TTC549 (cell line): ENCODE measurements at regions not wholly inside any gene's neighbourhood (a gene's known extent, or its start where the extent isn't known, plus 50 kb on each side); places are given as distances from the start of the nearest gene placed in this dataset.

Source experiments
- FAIRE-seq: peaks from 2 replicates; lab custom pipeline; 2012; peaks lifted over from hg19 to GRCh38; lab: Jason Lieb, UNC

DNA sequence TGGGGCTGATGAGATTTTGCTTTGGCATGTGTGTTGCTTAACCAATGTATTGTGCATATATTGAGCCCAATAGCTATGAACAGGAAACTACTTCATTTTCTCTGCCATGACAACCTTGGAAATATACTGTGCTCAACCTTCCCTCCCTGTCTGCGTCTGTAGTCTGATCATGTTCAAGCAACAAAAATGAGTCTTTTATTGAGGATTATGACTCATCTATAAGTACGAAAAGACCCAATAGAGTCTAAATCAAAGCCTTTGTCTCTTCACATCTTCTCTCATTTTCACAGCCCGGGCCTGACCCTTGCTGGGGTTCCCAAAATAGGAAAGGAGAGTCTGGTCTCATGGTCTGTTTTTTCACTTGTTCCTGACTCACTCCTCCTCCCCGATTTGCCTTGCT, 158.2 kb downstream of the CAND1 start:
- FAIRE-seq = no peak

DNA sequence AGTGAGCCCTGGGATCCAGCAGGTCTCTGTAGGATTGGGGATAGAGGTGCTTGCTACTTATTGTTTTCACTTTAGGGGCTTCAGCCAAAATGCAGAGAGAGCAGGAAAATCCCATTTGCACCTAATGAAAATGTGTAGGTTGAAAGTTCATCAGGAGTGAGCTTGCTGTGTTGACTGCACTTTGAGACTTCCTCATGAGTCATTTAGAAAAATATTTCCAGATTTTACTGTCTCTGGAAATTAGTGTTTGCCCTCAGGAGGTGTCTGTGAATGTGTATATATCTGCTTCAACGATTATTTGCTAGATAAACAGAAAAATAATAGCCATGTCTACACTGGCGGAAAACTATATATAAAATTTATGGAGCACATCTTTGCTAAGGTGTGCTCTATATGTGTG, 159.3 kb downstream of the CAND1 start:
- FAIRE-seq = no peak

DNA sequence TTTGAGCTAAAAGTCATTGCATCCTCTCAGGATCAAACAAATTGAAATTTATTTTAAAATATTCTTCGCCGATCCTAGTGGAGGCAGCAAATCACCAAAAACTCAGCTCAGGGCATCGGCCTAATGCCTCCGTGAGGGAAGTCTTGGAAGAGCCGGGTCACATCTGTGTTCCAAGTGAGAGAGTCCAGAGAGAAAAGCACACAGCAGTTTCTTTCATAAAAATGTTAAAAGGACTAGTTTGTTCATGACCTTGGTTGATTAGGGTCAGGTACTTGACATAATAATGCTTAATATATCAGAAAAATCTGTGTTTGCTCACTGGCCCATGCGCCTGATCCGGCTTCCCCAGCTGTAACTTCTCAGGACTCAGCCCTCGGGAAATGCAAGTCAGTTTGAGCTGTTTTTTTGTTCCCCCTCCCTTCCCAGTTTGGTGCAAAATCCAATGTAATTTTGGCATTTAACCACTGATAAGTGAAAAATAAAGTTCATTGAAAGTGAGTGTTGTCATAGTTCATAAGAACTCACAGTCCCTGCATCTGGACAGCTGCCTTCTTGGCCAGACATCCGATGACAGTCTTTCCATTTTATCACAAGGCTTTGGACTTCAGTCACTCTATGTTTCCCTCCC, 161.7 kb downstream of the CAND1 start:
- FAIRE-seq = no peak

DNA sequence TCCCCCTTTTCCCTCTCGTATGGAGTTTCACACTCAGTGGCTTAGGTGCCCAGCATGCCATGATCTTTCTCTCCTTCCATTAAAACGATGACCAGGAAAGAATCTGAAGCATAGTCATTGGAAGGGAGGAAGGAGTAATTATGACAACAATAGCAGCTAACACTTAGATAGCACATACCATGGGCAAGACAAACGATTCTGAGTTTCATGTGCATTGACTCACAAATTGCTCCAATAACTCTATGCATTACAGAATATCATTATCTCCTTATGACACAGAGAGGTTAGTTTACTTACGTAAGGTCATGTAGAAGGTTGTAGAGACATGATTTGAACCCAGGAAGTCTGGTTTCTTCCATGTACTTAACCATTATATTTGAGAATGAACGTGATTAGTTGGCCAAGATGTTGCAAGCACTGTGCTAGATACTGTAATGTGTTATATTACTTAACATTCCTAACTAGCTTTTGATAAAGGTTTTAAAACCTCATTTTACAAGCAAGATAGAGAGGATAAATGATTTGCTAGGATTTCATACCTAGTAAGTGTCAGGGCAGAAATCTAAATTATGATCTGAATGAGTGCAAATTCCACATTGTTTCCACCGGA, 162.4 kb downstream of the CAND1 start:
- no peak for FAIRE-seq

DNA sequence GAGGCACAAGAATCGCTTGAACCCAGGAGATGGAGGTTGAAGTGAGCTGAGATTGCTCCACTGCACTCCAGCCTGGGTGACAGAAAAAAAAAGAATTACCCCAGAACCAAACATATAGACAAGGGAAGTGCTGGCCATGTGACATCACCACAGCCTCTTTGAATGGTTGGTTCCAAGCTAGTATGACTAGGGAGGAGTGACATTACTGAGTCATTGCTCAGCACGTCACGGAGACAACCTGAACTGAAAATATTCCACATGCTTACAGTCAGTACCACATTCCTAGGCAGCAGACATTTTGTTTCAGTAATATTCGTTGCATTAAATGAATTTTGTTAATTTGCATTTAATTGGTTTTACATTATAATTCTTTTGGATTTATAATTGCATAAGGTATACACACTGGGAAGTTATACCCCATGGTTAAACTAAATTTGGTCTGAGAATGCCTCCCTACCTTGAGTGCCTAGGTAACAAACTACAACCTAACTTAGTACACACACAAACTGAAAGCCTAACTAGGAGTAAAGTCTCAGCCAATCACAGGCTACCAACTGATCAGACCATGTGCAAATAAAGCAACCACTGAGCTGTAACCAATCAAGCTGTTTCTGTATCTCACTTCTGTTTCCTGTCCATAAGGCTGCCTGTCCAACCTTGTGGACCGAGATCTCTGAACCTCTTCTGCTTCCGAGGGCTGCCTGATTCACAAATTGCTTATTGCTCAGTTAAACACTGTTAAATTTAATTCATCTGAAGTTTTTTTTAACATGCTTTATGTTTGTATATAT, 164.4 kb downstream of the CAND1 start:
- FAIRE-seq = no peak

DNA sequence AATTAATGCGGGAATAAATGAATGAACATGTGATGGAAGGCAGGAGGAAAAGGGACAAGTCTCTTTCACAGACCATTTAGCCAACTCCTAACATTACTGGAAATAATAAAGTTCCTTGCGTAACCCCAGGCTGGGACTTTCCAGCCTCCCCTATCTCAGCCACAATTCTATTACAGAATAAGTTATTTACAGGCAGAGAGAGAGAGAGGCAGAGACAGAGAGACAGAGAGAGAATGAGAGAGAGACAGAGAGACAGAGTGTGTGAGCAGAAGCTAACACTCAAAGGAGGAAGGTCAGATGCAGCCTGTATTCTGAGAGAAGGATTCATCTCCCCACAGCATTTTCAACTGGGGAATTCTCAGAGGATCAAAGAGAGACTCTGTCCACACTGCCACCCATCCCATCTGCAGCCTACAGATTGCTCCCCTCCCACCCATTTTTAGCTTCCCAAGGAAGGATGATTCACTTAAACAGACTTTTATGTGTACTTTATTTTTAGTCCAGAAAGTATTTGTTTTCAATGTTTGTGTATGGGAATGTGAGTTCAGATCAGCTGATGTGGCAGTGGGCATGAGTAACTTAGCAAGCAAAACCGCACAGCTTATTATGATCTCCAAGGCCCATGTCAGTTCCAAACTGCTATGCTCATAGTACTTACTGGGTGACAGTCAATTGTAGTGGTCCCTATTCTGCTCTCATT, 165.7 kb downstream of the CAND1 start:
- FAIRE-seq = no peak

DNA sequence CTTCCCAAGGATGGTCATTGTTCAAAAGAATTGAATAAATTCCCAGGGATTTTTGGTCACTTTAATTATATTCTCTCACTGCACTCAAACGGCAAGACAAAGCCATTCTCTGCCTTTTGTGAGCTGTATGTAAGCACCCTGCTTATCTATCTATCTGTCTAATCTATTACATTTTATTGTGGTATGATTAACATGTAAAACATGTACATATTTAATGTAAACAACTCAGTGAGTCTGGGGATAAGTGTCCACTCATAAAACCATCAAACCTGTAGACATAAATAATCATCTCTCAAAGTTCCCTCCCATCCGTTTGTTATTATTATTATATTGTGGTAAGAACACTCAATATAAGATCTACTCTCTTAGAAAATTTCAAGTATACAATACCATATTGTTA, 167.1 kb downstream of the CAND1 start:
- FAIRE-seq = no peak

DNA sequence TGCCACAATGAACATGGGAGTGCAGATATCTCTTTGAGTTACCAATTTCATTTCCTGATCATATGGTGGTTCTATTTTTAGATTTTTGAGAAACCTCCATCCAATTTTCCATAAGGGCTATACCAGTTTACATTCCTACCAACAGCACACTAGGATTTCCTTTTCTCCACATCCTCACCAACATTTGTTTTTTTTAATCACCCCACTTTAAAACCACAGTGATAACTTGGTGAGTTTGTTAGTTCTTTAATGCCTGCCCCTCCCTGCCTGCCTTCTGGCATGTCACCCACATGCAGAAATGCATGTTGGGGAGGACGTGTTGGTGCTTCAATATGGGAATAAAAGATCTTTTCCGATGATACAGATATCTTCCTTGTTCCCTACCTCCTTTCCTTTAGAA, 167.9 kb downstream of the CAND1 start:
- FAIRE-seq = no peak

DNA sequence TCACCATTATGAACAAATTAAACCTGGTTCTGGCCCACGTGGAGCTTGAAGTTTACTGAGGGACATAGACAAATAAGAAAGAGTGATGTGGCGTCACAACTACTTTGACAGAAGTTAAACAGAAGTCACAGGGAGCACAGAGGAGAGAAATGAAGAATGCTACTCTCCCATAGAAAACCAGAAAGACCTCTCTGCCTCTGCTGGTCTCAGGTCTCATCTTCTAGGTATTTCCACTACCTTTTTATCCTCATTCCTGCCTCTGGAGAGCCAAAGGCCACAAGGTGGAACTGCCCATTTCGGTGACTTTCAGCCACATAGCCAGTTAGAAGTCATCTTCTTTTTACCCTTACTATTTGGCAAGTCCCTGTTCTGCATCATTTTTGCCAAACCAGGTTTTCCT, 170.5 kb downstream of the CAND1 start:
- no peak for FAIRE-seq

DNA sequence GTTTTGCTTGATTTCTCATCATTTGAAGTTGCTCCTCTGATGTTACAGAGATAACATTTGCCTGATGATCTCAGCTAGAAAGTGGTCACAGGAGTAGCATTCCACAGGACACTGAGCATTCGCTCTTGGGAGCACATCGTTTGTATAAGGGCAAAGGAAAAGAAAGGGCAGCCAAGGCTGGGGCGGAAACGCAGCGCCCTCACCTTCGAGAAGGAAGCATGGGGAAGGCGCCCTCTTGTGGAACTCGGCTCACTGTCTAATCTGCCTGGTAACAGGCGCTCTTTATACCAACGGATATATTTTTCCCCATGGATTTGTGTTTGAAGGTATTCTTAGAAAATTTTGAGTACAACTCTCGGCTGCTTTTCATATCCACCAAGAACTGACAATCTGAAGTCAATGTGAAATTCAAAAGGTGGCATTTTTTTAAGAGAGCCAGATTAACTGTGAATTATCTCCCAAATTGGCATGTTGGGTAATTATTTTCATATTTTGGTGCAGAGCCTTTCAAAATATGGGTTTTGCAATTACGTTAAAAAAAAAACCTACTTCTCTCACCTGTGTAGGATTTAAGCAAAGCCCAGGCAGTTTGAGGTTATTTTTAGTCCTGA, 172.7 kb downstream of the CAND1 start:
- peak; percentile 39 for FAIRE-seq

DNA sequence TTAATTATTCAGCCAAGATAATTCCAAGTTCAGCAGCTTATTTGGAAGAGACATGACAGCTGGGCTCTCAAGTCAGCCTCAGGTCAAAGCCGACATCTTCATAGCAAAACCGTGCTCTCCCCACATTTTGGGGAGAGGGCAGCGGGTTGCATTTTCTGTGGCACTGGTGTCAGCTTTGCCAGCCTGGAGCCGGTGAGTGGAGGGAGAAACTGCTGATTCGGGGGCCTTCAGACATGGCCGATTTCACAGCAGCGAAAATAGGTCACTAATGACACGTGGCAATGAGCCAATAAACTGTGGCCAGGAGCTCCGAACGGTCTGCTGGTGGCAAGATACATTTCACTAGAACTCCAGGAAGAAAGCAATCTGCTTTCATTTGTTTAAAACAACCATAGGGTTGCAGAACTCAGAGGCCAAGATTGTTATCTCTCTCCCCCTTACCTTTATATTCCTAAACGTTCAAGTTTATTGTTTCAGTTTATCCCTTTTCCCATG, 173.2 kb downstream of the CAND1 start:
- no peak for FAIRE-seq

DNA sequence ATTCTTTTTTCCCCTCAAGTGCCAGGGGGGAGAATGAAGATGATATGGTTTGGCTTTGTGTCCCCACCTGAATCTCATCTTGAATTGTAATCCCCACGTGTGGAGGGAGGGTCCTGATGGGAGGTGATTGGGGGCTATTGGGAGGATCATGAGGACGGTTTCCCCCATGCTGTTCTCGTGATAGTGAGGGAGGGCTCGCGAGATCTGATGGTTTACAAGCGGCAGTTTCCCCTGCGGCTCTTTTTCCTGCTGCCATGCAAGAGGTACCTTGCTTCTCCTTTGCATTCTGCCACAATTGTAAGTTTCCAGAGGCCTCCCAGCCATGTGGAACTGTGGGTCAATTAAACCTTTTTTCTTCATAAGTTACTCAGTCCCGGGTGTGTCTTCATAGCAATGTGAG, 173.7 kb downstream of the CAND1 start:
- no peak for FAIRE-seq

DNA sequence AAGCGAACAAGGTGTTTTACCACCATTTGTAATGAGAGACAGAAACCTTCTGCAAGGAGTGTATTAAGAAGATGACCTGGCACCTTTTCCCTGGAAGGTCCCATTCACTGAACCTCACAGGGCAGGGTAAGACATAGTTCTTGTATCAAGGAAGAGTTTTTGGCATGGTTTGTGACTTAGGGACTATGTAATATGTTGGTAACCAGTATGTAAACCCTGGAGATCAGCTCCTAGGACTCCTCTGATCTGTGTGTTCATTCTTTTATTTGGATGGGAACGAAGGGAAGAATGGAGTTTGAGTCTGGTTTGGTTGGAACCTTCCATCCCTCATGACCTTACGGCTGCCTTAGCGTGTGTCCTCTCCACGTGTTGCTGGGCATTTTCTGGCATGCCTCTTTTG, 175.4 kb downstream of the CAND1 start:
- no peak for FAIRE-seq

DNA sequence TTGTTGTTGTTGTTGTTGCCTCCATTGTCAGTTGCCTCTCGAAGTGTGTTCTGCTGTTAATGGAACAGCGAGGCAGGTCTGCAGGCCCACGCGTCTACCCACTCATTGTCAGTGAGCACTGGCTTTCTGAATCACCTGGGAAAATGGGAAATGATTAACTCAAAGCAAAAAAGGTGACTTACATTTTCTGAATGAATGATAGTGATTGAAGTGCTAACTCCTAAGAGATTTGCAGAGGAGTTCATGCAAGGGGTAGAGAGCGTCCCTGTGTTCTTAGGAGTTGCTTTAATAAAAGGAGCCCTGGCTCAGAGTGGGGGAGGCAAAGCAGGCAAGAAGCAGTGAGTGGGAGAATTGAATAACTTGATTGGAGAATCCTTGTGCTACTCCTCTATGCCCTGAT, 177.6 kb downstream of the CAND1 start:
- FAIRE-seq = no peak

DNA sequence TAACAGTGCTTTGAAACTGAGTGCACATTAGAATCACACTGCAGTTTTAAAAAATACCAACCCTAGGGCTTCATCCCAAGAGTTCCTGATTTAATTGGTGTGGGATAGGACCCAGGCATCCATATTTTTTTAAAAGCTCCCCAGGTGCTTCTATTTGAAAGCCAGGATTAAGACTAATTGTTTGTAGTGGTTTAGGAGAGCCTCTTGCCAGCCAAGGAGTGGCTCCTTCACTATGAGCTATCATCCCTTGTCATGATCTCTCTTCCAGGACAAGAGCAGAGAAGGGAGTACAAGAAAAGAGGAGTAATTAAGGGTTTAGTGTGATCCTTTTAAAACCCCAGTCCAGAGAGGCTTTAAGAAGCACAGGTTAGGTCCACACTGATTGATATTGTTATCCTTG, 178.0 kb downstream of the CAND1 start:
- FAIRE-seq = no peak

DNA sequence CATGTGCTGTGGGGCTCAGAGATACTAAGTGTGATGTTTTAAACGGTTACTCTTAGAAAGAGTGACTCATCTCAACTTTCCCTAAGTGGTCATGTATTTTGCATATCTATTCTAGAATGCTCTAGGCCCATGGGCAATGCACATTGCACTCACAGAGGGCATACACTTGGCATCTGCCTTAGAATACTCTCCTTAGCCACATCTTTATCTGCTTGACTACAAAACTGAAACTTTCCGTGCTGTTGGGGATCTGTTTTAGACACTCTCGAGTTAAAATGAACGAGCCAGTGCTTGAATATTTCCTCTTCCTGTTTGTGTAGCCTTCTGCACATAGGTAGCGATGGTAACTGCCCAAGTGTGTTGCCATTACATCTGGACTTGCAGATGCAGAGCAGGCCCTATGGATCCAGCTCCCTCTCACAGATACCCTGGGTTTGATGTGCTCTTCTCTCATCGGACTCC, 180.5 kb downstream of the CAND1 start:
- no peak for FAIRE-seq

DNA sequence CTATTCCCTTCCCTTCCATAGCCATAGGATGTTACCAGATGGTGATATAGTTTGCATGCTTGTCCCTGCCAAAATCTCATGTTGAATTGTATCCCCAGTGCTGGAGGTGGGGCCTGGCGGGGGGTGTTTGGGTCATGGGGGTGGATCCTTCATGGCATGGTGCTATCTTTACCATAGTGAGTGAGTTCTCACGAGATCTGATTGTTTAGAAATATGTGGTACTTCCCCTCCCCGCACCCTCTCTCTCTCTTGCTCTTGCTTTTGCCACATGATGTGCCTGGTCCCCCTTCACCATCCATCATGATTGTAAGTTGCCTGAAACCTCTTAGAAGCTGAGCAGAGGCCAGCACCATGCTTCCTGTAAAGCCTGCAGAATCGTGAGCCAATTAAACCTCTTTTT, 181.3 kb downstream of the CAND1 start:
- FAIRE-seq = no peak

DNA sequence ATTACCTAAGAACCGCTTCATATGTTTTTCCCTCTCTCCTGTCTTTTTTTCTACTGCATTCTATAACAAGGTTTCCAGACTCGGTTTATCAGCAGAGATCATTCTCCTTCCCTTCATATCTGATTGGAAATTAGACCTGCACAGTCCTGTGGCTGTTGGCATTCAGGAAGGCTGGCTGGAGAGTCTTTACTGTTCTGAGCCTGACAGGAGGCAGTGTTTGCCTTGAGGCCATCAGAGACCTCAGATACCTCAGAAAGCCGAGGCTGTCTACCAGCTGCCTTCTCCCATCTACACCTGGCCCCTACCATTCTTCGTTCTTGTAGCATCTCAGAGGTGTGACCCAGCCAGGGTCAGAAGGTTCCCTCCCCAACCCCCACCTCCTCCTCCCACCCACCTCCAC, 182.0 kb downstream of the CAND1 start:
- no peak for FAIRE-seq

DNA sequence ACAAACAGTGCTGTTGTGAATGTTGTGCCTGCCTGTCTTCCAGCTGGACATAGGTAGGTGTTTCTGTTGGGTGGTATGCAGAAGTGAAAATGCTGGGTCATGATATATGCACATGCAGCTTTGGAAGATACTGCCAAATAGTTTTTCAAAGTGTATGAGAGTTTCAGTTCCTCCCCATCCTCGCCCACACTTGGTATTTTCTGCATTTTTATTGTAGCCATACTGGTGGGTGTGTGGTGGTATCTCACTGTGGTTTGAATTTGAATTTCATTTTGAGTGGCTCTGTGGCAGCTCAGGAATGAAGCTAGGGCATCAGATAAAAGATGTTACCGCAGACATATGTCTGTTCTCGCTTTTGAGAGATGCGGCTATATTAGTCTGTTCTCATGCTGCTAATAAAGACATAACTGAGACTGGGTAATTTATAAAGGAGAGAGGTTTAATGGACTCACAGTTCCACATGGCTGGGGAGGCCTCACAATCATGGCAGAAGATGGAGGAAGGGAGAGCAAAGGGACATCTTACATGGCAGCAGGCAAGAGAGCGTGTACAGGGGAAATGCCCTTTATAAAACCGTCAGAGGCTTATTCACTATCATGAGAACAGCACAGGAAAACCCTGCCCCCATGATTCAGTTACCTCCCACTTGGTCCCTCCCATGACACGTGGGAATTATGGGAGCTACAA, 183.1 kb downstream of the CAND1 start:
- FAIRE-seq = no peak

DNA sequence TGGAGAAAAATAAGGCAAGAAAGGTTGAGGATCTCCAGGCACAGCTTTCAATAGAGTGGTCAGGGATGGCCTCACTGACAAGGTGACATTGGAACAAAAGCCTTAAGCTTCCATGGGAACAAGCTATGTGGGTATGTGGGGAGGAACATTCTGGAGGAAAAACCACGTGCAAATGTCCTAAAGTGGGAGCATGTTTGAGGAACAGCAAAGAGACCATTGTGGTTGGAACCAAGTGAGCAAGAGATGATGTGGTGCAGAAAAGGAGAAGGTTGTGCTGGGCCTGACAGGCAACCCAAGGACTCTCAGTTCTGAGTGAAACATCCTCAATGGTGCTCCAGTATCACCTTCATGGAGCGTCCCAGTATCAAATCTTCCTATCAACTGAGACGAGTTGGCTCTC, 184.0 kb downstream of the CAND1 start:
- no peak for FAIRE-seq

DNA sequence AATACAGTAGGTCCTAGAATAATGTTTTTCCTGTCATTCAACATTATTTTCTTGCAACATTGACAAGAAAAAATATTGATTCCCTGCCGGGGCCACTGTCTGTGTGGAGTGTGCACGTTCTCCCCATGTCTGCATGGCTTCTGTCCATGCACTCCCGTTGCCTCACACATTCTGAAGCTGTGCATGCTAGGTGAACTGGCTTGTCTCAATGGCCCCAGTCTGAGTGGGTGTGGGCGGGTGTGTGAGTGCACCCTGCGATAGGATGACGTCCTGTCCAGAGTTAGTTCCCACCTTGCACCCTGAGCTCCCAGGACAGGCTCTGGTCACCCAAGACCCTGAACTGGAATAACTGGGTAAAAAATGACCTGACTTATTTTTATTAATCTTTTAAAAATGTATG, 186.1 kb downstream of the CAND1 start:
- FAIRE-seq = no peak

DNA sequence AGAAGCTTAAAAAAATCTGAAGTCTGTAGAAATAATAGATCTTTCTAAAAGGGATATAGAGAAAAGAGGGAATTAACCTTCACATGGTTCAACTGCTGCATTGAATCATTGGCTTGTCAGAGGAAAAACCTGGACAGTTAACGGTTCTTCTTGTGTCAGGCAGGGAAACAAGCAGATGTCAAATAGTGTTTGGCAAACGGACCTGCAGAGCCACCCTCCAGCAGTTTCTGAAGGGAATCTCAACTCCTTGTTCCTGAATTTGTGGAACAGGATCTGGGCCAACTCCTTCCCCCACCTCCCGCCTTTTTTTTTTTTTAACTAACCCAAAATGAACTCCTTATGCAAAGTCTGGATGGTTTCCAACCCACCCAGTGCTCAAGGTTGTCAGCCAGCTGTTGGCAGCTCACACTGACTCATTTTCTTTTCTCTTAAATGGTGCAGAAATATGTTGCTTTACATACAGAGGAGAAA, 187.3 kb downstream of the CAND1 start:
- FAIRE-seq = no peak
